SW 1271 (cell line): ENCODE measurements at regions not wholly inside any gene's neighbourhood (a gene's known extent, or its start where the extent isn't known, plus 50 kb on each side); places are given as distances from the start of the nearest gene placed in this dataset.
"Not testable (repeated sequence)": the region's sequence is repeated elsewhere in the genome, so short reads cannot be mapped to it uniquely, and the experiment has no call there.

ENCODE experiments used
- DNase-seq, 2 experiments: peaks; one replicate each; lab custom pipeline; 2025; lab: John Stamatoyannopoulos, UW

GRCh38 chr15:56808160-56808559 lies 74.9 kb upstream of the ZNF280D start:
- DNase-seq, result no peak

GRCh38 chr15:56806148-56806536 lies 72.8 kb upstream of the ZNF280D start:
- no peak for DNase-seq

GRCh38 chr15:56805466-56806147 lies 72.3 kb upstream of the ZNF280D start:
- DNase-seq, result peak; percentile 39 to 62

GRCh38 chr15:56804938-56805337 lies 71.6 kb upstream of the ZNF280D start:
- DNase-seq, result no peak

- DNase-seq, result no peak
These were observed 71.0 kb upstream of the ZNF280D start for GRCh38 chr15:56804279-56804678.

- DNase-seq, result no peak
These were observed 68.9 kb upstream of the ZNF280D start for GRCh38 chr15:56802161-56802560.

- DNase-seq, result no peak
These were observed 65.3 kb upstream of the ZNF280D start for GRCh38 chr15:56798639-56799038.

GRCh38 chr15:56797720-56798275 lies 64.5 kb upstream of the ZNF280D start:
- no peak for DNase-seq

GRCh38 chr15:56795502-56795901 lies 62.2 kb upstream of the ZNF280D start:
- no peak for DNase-seq

GRCh38 chr15:56794553-56795329 lies 61.4 kb upstream of the ZNF280D start:
- DNase-seq, result no peak

GRCh38 chr15:56794165-56794552 lies 60.9 kb upstream of the ZNF280D start:
- DNase-seq, result no peak

GRCh38 chr15:56792211-56792610 lies 58.9 kb upstream of the ZNF280D start:
- no peak for DNase-seq

- not testable (repeated sequence) for DNase-seq
These were observed 58.2 kb upstream of the ZNF280D start for GRCh38 chr15:56791521-56791920.

- DNase-seq, result no peak
These were observed 55.0 kb upstream of the ZNF280D start for GRCh38 chr15:56788359-56788758.

- no peak for DNase-seq
These were observed 53.7 kb upstream of the ZNF280D start for GRCh38 chr15:56786966-56787365.

GRCh38 chr15:56783857-56784661 lies 50.8 kb upstream of the ZNF280D start:
- no peak for DNase-seq

GRCh38 chr15:56783156-56783856 lies 50.0 kb upstream of the ZNF280D start:
- DNase-seq, result no peak
